SU-DHL-6 (cell line): ENCODE measurements at regions not wholly inside any gene's neighbourhood (a gene's known extent, or its start where the extent isn't known, plus 50 kb on each side); places are given as distances from the start of the nearest gene placed in this dataset.

ENCODE experiments used
- EZH2phosphoT487 ChIP-seq: fragments of 200-600 bp; sonication (generic), shearing (Covaris generic); conservative IDR thresholded peaks from 2 replicates; pipeline ENCODE4 v1.6.1; 2018; ENCODE audit warnings: mild to moderate bottlenecking, antibody characterized with exemption, low read length, moderate library complexity, mixed read lengths
- TF ChIP-seq, protein P1 (sequence below): fragments of 200-600 bp; sonication (generic); IDR thresholded peaks from one replicate; pipeline ENCODE4 v1.5.1; 2017; ENCODE audit warnings: antibody characterized with exemption, mild to moderate bottlenecking, low read length, moderate library complexity; ENCODE audit not compliant: insufficient read depth, poor library complexity, severe bottlenecking

DNA sequence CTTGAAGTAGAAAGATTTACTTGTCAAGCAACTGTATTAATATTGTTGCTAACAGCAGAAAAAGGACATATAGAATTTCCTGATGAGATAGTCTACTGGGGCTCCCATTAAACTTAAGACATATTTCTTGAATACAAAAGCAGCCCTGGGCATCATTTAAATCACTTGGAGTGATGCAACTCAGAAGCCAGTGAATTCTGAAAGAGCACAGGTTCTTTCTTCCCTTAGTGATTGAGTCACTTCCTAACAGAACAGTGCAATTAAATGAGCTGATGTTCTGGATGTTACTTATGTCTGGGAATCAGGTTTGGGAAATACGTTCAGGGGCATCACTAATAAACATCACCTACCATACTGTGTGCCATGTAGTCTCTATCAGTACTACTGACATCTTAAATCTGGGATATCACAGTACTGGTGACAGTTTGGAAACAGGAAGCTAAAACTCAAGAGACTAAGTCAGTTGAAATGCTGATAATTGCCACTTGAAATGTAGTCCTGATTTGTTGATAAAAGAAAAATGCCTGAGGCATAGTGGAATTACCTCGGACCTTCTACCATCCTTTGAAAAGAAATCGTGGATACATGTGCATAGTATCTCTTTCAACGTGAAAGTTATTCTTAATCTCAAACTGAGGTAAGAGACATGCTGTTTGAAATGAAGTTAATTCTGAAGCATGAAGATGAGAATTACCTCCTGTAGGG is 249.2 kb upstream of the GPRIN3 start:
- TF ChIP-seq, protein P1, sequence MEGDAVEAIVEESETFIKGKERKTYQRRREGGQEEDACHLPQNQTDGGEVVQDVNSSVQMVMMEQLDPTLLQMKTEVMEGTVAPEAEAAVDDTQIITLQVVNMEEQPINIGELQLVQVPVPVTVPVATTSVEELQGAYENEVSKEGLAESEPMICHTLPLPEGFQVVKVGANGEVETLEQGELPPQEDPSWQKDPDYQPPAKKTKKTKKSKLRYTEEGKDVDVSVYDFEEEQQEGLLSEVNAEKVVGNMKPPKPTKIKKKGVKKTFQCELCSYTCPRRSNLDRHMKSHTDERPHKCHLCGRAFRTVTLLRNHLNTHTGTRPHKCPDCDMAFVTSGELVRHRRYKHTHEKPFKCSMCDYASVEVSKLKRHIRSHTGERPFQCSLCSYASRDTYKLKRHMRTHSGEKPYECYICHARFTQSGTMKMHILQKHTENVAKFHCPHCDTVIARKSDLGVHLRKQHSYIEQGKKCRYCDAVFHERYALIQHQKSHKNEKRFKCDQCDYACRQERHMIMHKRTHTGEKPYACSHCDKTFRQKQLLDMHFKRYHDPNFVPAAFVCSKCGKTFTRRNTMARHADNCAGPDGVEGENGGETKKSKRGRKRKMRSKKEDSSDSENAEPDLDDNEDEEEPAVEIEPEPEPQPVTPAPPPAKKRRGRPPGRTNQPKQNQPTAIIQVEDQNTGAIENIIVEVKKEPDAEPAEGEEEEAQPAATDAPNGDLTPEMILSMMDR: no peak
- TF ChIP-seq EZH2phosphoT487: no peak
